HepG2 (cell line): ENCODE measurements at regions not wholly inside any gene's neighbourhood (a gene's known extent, or its start where the extent isn't known, plus 50 kb on each side); places are given as distances from the start of the nearest gene placed in this dataset.
A peak's percentile ranks its signal among the peaks of the same experiment; 100 is the strongest.

Experiments used
- ELF3 ChIP-seq: IDR thresholded peaks from 2 replicates; pipeline ENCODE4 v1.6.1; 2016; ENCODE audit warnings: missing genetic modification reagents, missing compliant biosample characterization
- KAT7 ChIP-seq: IDR thresholded peaks from 2 replicates; pipeline ENCODE4 v1.6.1; 2018; ENCODE audit warnings: borderline replicate concordance, missing compliant biosample characterization
- NR2F2 ChIP-seq: IDR thresholded peaks from 2 replicates; pipeline ENCODE4 v1.6.1; 2012; ENCODE audit warnings: low read depth, inconsistent platforms, borderline replicate concordance
- PAWR ChIP-seq: sonication (generic); formaldehyde crosslinking; IDR thresholded peaks from 2 replicates; pipeline ENCODE4 v1.4.0; 2020; ENCODE audit warnings: missing genetic modification reagents, mild to moderate bottlenecking, borderline replicate concordance
- SMAD3 ChIP-seq: sonication (generic); formaldehyde crosslinking; IDR thresholded peaks from 2 replicates; pipeline ENCODE4 v1.4.0; 2020; ENCODE audit warnings: missing genetic modification reagents
- TBL1XR1 ChIP-seq: fragments of 150-350 bp; IDR thresholded peaks from 2 replicates; pipeline ENCODE4 v1.6.1; 2014; ENCODE audit warnings: borderline replicate concordance, low read length; ENCODE audit not compliant: partially characterized antibody
- TCF12 ChIP-seq, 2 experiments: fragments of 450-650 bp in 1 of 2; sonication (generic) in 1 of 2; formaldehyde crosslinking in 1 of 2; IDR thresholded peaks; 2 replicates each; pipeline versions ENCODE4 v1.6.1 to v1.8.0; 2017 to 2022; ENCODE audit warnings: antibody characterized with exemption in 1 of 2, mild to moderate bottlenecking in 1 of 2, missing genetic modification reagents in 1 of 2, moderate library complexity in 1 of 2
- TEAD2 ChIP-seq: sonication (generic); formaldehyde crosslinking; IDR thresholded peaks from 2 replicates; pipeline ENCODE4 v1.9.0; 2021; ENCODE audit warnings: missing genetic modification reagents
- YEATS4 ChIP-seq: sonication (generic); formaldehyde crosslinking; IDR thresholded peaks from 2 replicates; pipeline ENCODE4 v1.4.0; 2020; ENCODE audit warnings: missing genetic modification reagents, borderline replicate concordance
- ZNF292 ChIP-seq: sonication (generic); formaldehyde crosslinking; IDR thresholded peaks from 2 replicates; pipeline ENCODE4 v1.8.1; 2022; ENCODE audit warnings: mild to moderate bottlenecking, low read depth, missing genetic modification reagents, borderline replicate concordance
- ZNF34 ChIP-seq: sonication (generic); formaldehyde crosslinking; IDR thresholded peaks from 2 replicates; pipeline ENCODE4 v1.4.0; 2020; ENCODE audit warnings: mild to moderate bottlenecking, missing genetic modification reagents, borderline replicate concordance
- ZNF615 ChIP-seq: sonication (generic); formaldehyde crosslinking; IDR thresholded peaks from 2 replicates; pipeline ENCODE4 v1.5.0; 2020; ENCODE audit warnings: mild to moderate bottlenecking, missing genetic modification reagents, borderline replicate concordance
- ZNF629 ChIP-seq: sonication (generic); formaldehyde crosslinking; conservative IDR thresholded peaks from 2 replicates; pipeline ENCODE4 v1.5.0; 2020; ENCODE audit warnings: missing genetic modification reagents
- ZNF83 ChIP-seq: sonication (generic); formaldehyde crosslinking; IDR thresholded peaks from 2 replicates; pipeline ENCODE4 v1.4.0; 2020; ENCODE audit warnings: missing genetic modification reagents, mild to moderate bottlenecking, borderline replicate concordance
- ZSCAN9 ChIP-seq: IDR thresholded peaks from 2 replicates; pipeline ENCODE4 v1.6.1; 2016; ENCODE audit warnings: borderline replicate concordance
- TF ChIP-seq, protein P1 (sequence below): sonication (generic); formaldehyde crosslinking; IDR thresholded peaks from 2 replicates; pipeline ENCODE4 v1.4.0; 2020; ENCODE audit warnings: missing genetic modification reagents
- TF ChIP-seq, protein P2 (sequence below): sonication (generic); formaldehyde crosslinking; IDR thresholded peaks from 2 replicates; pipeline ENCODE4 v1.9.0; 2021; ENCODE audit warnings: missing genetic modification reagents, borderline replicate concordance
- TF ChIP-seq, protein P3 (sequence below): sonication (generic); formaldehyde crosslinking; IDR thresholded peaks from 2 replicates; pipeline ENCODE4 v1.4.0; 2020; ENCODE audit warnings: missing genetic modification reagents
- TF ChIP-seq, protein P4 (sequence below): sonication (generic); formaldehyde crosslinking; IDR thresholded peaks from 2 replicates; pipeline ENCODE4 v1.4.0; 2020; ENCODE audit warnings: missing genetic modification reagents

DNA sequence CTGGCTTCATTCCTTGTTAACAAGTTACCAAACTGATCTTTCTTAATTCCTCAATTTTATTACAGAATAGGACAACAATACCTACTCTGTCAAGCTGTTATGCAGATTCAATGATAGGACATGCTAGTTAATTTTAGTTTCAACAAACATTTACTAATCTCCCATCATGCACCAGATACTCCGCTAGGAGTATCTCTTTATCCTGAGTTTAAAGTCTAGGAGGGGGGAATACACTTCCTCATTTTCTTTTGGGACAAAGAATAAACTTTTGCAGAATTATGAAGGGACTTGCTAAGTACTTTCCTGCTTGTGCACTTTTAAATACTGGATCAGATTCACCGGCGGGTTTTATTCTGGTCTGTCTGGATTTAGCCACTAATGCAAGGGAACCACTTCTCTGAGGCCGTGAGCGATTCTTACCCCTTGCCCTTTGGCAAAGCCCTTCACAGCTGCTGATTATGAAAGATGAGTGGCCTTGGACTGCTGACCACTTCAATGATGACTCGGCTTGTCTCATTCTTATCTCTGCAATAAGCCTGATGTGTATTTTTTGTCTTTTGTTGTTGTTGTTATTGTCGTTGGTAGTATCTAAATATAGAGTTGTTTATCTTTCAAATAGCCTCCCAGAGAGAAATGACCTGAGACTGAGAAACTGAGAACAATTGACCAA lies 73.9 kb downstream of the RMI1 start (continued):
- TF ChIP-seq, protein P1, sequence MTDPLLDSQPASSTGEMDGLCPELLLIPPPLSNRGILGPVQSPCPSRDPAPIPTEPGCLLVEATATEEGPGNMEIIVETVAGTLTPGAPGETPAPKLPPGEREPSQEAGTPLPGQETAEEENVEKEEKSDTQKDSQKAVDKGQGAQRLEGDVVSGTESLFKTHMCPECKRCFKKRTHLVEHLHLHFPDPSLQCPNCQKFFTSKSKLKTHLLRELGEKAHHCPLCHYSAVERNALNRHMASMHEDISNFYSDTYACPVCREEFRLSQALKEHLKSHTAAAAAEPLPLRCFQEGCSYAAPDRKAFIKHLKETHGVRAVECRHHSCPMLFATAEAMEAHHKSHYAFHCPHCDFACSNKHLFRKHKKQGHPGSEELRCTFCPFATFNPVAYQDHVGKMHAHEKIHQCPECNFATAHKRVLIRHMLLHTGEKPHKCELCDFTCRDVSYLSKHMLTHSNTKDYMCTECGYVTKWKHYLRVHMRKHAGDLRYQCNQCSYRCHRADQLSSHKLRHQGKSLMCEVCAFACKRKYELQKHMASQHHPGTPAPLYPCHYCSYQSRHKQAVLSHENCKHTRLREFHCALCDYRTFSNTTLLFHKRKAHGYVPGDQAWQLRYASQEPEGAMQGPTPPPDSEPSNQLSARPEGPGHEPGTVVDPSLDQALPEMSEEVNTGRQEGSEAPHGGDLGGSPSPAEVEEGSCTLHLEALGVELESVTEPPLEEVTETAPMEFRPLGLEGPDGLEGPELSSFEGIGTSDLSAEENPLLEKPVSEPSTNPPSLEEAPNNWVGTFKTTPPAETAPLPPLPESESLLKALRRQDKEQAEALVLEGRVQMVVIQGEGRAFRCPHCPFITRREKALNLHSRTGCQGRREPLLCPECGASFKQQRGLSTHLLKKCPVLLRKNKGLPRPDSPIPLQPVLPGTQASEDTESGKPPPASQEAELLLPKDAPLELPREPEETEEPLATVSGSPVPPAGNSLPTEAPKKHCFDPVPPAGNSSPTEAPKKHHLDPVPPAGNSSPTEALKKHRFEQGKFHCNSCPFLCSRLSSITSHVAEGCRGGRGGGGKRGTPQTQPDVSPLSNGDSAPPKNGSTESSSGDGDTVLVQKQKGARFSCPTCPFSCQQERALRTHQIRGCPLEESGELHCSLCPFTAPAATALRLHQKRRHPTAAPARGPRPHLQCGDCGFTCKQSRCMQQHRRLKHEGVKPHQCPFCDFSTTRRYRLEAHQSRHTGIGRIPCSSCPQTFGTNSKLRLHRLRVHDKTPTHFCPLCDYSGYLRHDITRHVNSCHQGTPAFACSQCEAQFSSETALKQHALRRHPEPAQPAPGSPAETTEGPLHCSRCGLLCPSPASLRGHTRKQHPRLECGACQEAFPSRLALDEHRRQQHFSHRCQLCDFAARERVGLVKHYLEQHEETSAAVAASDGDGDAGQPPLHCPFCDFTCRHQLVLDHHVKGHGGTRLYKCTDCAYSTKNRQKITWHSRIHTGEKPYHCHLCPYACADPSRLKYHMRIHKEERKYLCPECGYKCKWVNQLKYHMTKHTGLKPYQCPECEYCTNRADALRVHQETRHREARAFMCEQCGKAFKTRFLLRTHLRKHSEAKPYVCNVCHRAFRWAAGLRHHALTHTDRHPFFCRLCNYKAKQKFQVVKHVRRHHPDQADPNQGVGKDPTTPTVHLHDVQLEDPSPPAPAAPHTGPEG (CRISPR knock-in tag): no peak
- no peak for TF ChIP-seq ZNF34 (CRISPR knock-in tag)
- no peak for TF ChIP-seq ZNF292 (CRISPR knock-in tag)
- TF ChIP-seq TBL1XR1: no peak
- TF ChIP-seq ZNF83 (CRISPR knock-in tag): no peak
- TF ChIP-seq, protein P2, sequence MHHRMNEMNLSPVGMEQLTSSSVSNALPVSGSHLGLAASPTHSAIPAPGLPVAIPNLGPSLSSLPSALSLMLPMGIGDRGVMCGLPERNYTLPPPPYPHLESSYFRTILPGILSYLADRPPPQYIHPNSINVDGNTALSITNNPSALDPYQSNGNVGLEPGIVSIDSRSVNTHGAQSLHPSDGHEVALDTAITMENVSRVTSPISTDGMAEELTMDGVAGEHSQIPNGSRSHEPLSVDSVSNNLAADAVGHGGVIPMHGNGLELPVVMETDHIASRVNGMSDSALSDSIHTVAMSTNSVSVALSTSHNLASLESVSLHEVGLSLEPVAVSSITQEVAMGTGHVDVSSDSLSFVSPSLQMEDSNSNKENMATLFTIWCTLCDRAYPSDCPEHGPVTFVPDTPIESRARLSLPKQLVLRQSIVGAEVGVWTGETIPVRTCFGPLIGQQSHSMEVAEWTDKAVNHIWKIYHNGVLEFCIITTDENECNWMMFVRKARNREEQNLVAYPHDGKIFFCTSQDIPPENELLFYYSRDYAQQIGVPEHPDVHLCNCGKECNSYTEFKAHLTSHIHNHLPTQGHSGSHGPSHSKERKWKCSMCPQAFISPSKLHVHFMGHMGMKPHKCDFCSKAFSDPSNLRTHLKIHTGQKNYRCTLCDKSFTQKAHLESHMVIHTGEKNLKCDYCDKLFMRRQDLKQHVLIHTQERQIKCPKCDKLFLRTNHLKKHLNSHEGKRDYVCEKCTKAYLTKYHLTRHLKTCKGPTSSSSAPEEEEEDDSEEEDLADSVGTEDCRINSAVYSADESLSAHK (CRISPR knock-in tag): no peak
- TF ChIP-seq TCF12 (IDR thresholded peaks at IDR 0.05): no peak
- no peak for TF ChIP-seq TCF12 (CRISPR knock-in tag; IDR thresholded peaks at IDR 0.05)
- TF ChIP-seq SMAD3 (CRISPR knock-in tag): peak; percentile 32; the same call in 1 of the 2 replicates
- TF ChIP-seq ZSCAN9 (CRISPR knock-in tag): no peak
- TF ChIP-seq ZNF629 (CRISPR knock-in tag): no peak
- no peak for TF ChIP-seq ELF3 (CRISPR knock-in tag)
- TF ChIP-seq YEATS4 (CRISPR knock-in tag): no peak
- TF ChIP-seq TEAD2 (CRISPR knock-in tag): no peak
- TF ChIP-seq PAWR (CRISPR knock-in tag): no peak
- no peak for TF ChIP-seq KAT7
- TF ChIP-seq, protein P3, sequence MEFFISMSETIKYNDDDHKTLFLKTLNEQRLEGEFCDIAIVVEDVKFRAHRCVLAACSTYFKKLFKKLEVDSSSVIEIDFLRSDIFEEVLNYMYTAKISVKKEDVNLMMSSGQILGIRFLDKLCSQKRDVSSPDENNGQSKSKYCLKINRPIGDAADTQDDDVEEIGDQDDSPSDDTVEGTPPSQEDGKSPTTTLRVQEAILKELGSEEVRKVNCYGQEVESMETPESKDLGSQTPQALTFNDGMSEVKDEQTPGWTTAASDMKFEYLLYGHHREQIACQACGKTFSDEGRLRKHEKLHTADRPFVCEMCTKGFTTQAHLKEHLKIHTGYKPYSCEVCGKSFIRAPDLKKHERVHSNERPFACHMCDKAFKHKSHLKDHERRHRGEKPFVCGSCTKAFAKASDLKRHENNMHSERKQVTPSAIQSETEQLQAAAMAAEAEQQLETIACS (CRISPR knock-in tag): no peak
- TF ChIP-seq, protein P4, sequence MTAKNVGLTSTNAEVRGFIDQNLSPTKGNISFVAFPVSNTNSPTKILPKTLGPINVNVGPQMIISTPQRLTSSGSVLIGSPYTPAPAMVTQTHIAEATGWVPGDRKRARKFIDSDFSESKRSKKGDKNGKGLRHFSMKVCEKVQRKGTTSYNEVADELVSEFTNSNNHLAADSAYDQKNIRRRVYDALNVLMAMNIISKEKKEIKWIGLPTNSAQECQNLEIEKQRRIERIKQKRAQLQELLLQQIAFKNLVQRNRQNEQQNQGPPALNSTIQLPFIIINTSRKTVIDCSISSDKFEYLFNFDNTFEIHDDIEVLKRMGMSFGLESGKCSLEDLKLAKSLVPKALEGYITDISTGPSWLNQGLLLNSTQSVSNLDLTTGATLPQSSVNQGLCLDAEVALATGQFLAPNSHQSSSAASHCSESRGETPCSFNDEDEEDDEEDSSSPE (CRISPR knock-in tag): no peak
- no peak for TF ChIP-seq NR2F2
- no peak for TF ChIP-seq ZNF615 (CRISPR knock-in tag)
